HG03521 (cell line): ENCODE measurements at regions not wholly inside any gene's neighbourhood (a gene's known extent, or its start where the extent isn't known, plus 50 kb on each side); places are given as distances from the start of the nearest gene placed in this dataset.

Source experiments
- ATAC-seq: cut with Tn5 transposase; IDR thresholded peaks from one replicate; pipeline ENCODE4 v1.9.1; 2021; ENCODE audit warnings: mild to moderate bottlenecking, moderate library complexity; ENCODE audit not compliant: unreplicated experiment

DNA sequence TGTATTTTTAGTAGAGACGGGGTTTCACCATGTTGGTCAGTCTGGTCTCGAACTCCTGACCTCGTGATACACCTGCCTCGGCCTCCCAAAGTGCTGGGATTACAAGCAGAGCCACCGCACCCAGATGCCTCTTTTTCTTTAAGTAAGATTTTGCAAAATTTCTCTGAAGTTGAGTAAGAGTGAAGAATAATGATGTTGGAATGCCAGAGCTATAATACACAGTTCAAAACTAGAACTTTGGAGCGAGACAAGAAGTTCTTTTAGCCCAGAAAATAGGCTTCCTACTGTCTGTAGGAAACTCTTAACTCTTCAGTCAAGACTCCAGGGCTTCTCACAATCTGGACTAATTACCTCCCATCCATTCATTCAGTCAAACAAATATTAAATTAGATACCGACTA is 51.4 kb downstream of the MARCHF4 start:
- ATAC-seq: no peak

GRCh38 chr2:216319771-216320170 is 52.5 kb downstream of the MARCHF4 start:
- no peak for ATAC-seq

DNA sequence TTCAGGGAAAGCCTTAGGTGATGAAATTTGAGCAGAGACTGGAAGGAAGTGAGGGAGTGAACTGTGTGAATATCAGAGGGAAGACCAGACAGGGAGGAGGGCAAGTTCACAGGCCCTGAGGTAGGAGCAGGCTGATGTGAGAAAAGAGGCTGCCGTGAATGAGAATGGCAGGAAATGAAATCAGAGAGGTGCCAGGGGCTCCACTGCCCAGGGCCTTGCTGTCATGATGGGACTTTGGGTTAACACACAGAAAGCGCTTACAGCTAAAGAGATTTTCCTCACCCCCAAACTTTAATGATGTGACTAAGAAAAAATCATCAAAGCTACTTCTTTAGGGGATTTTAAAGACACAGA is 53.8 kb downstream of the MARCHF4 start:
- no peak for ATAC-seq

- ATAC-seq: no peak
Measured at GRCh38 chr2:216317831-216318520, 54.3 kb downstream of the MARCHF4 start.

DNA sequence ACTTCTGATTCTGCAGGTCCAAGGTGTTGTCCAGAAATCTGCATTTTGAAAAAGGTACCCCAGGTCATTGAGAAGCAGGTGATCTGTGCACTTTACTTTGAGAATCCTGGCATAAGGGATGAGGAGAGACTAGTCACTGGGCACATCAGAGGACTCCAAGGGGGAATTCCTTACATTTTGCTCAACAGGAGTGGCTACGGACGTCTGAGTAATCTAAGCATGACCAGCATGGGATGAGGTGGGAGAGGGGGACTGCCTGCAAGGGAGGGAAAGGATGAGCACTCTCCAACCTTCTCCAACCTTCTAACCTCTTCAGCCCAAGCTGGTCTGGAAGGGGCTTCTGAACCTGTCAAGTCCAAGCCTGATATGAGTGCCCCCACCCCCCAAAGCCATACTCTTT is 55.5 kb downstream of the MARCHF4 start:
- no peak for ATAC-seq

- no peak for ATAC-seq
Measured at GRCh38 chr2:216315802-216316603, 56.3 kb downstream of the MARCHF4 start.

- ATAC-seq: no peak
Measured at GRCh38 chr2:216312441-216312840, 59.8 kb downstream of the MARCHF4 start.

DNA sequence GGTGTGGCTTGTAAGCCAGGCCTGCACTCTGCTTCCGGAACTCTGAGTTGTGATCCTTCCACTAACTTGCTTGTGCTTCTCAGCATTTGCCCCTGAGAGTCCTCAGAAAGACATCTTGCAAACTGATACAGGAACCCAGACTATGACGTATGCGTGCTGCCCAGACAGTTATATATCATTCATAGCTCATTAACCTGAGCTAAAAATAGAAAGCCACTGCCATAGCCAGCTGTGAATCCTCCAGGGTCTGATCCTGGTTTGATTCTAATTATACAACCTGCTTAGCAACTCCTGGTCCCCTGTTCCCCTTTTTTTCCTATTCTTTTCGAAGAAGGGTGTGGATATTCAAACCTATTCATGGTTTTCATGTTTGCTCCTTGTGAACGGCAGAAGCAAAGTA is 63.7 kb downstream of the MARCHF4 start:
- ATAC-seq: no peak

DNA sequence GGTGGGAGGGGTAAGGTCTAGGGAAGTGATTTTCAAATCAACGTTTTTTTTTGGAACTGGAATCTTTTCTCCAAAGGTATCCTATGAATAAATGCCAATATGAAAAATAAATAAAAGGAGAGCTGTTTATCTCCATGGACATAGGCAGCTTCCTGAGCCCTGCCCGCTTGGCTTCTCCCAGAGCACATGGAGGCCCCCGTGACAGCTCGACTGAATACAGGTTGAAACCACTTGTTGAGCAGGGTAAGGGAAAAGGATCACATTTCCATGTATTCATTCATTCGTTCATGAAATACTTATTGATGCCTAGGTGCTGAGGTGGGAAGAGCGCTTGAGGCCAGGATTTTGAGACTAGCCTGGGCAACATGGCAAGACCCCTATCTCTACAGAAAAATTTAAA is 64.8 kb downstream of the MARCHF4 start:
- ATAC-seq: no peak

DNA sequence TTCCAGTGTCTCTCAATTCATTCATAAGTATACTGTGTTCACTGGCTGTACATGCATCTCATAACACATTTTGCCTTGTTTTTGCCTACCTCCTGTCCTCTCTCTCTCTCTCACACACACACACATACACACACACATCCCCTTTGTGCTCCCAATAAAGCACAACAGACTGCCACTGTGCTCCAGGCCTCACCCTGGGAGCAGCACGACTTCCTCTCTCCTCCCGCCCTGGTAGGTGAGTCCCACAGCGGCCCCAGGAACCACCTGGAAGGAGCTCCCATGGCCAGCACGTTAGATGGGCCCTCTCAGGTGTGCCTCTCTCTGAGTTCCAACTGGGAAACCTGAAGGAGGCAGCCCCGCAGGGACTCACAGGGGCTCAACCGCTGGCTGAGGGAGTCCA is 65.4 kb downstream of the MARCHF4 start:
- ATAC-seq: no peak

GRCh38 chr2:216305574-216305973 is 66.7 kb downstream of the MARCHF4 start:
- ATAC-seq: no peak

DNA sequence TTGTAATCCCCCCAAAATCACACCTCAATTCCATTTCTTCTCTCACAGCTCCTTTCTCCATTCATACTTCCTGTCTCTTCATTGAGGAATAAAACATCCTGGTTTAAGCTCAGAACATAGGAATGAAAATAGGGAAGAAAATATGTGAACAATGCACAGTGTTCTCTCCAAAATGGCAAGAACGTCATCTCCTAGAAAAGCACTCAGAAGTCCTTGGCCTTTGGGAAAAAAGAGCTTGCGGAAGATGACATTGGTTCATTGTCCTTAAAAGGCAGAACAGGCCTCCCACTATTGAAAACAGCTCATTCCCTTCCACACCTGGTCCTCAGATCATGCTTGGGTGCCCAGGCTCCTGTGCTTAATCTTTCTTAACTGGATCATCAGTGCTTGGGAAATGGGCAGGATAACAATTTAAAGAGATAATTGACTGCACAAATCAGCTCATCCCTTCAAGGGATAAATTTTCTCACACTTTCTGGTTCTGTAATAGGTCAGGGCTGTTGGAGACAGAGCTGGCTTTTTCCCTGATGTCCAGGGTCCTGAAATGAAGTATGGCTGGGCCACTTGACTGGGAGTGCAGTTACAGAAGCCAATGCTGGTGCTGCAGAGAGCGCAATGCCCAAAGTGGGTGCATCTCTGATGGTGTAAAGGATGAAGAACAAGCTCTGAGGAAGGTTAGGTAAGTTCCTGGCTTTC is 69.2 kb downstream of the MARCHF4 start:
- ATAC-seq: no peak

GRCh38 chr2:216300906-216301305 is 71.4 kb downstream of the MARCHF4 start:
- no peak for ATAC-seq

DNA sequence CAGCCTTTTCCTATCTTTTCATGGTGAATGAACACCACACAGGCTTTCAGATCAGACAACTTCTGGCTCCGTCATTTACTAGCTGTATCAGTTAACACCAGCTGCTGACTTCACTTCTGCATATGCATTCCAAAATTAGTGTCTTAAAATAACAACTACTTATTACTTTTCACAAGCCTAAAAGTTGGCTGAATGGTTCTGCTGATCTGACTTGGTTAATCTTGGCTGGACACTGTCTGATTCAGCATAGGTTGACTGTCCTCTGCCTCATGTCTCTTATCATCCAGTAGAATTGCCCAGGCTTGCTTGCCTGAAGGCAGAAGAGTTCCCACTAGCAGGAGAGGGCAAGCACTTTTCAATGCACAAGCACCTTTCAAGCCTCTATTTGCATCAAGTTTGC is 72.7 kb downstream of the MARCHF4 start:
- ATAC-seq: no peak

- no peak for ATAC-seq
Measured at GRCh38 chr2:216298719-216299495, 73.4 kb downstream of the MARCHF4 start.

DNA sequence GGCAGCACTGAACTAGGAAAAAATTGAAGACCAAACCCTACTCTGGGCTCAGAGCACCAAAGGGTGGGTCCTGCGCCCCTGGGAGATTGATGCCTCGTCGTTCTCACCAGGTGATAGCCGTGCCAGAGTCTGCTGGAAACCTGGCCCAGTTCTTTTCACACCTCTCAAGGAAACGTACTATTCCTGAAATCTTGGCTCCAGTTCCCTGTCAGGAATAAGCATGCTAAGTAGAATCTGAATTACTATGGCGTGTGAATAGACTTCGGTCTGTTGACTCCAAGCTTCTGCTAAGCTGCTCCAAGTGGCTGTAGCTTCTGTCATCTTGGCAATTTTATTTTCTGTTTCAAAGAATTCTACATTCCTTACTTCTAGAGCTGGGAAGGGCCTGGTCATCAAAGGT is 75.4 kb downstream of the MARCHF4 start:
- ATAC-seq: no peak

DNA sequence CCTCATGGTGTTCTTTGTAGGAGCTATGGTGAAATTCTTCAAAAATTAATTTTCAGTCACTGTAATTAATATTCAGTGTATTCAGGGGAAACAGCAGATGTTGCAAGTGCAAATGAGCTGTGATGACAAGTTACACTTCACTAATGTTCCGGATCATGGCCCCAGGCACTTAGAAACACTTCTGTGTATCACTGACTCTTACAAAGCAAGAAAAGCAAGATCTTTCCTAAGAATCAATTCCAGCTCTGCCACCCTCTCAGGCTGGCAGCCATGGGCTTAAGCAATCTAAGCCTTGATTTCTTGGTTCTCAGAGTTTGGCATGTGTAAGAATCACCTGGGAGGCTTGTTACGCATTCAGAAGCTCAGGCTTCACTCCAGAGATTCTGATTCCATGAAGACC is 78.0 kb downstream of the MARCHF4 start:
- ATAC-seq: no peak

DNA sequence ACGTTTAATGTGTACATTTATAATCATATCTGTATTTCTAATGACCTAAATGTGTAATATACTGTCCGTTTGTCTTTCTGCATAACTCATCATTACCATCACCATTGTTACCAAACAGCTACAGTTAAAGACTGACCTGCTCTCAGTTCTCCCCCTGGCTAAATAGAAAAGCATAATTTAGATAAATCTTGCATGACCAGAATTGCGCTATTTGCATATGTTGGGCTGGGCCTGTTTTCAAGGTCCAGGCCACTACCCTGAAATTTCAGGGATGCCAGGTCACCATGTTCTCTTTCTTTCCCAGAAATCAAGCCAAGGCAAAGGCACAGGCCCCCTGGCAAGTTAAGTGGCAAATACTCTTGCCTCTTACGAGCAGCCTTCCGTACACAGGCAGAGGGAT is 78.4 kb downstream of the MARCHF4 start:
- ATAC-seq: no peak

- no peak for ATAC-seq
Measured at GRCh38 chr2:216292886-216293301, 79.4 kb downstream of the MARCHF4 start.

DNA sequence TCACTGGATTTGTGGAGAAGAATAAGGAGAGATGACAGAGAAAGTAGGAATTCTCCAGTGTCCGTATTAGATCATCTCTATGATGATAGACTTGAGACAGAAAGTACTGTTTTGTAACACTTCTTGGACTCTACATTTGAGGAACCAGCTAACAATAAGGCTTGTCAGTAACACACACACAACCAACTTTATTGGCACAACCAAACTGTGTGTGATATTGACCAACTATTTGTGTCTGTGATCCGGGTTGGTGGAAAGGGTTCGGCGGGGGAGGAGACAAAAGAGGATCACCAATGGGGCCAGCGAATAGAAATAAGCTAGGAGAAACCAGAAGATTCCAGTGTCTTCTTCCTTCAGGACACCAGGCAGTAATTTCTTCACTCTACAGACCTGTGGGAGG is 79.8 kb downstream of the MARCHF4 start:
- no peak for ATAC-seq

GRCh38 chr2:216289470-216289869 is 82.8 kb downstream of the MARCHF4 start:
- ATAC-seq: no peak
